ENCODE measurements at regions not wholly inside any gene's neighbourhood (a gene's known extent, or its start where the extent isn't known, plus 50 kb on each side); places are given as distances from the start of the nearest gene placed in this dataset.

GRCh38 chr3:28587723-28588122 lies 239.1 kb upstream of the AZI2 start:
- Histone ChIP-seq H3K27me3 (no peaks in the 10 kb centered on the region), H3K9me3 (no peaks in the 10 kb centered on the region), H3K27ac (no peak overlapping the region), H3K4me3 (no peak overlapping the region), H3K36me3 (no peaks in the 10 kb centered on the region), H3K4me1 (no peaks in the 10 kb centered on the region)
- in situ Hi-C loops (cut with MboI; ENCODE audit: low pct_ligation_motif_present in 1 of 4, low pct_unique_long_range_greater_than_20kb in 1 of 4, low sequenced_read_pairs in 3 of 4): no loop called here
- no peak for DNase-seq
- 50 to 84% methylated on average over 2 to 3 of the region's 3 CpGs for WGBS, 2 donors (ENCODE audit: low coverage in 1 of 2)
- TF ChIP-seq EP300 (IDR thresholded peaks at IDR 0.05; ENCODE audit: low read depth): no peak
- no peak for TF ChIP-seq CTCF (IDR thresholded peaks at IDR 0.05)
- intact Hi-C loops (cut with DNase I; ENCODE audit: low total_unique reads): no loop called here

DNA sequence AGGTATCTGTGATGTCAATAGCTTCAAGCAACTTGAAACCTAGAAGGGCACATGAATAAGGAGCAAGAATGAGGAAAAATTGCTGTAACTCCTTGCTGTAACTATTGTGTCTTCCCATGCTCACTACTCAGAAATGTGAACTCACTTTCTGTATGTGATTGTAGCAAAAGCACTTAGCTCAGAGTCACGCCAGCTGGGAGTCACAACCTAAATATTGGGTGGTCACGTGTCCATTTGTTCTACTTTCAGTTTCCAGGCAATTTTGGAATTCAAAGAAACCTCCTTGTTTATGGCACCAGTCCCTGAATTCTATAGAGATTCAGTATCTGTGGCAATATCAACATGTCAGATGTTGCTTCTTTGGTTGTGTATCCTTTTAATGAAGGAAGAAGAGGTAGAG lies 241.6 kb upstream of the AZI2 start:
- intact Hi-C loops (cut with DNase I; ENCODE audit: low total_unique reads) (no loop called here), in situ Hi-C loops (cut with MboI; ENCODE audit: low pct_ligation_motif_present in 1 of 4, low pct_unique_long_range_greater_than_20kb in 1 of 4, low sequenced_read_pairs in 3 of 4) (no loop called here)
- H3K4me1 ChIP-seq: no peaks in the 10 kb centered on the region
- H3K36me3 ChIP-seq: no peaks in the 10 kb centered on the region
- H3K9me3 ChIP-seq: no peaks in the 10 kb centered on the region
- TF ChIP-seq CTCF (IDR thresholded peaks at IDR 0.05) (no peak), POLR2AphosphoS5 (IDR thresholded peaks at IDR 0.05) (no peak)
- no peak overlapping the region for H3K4me3 ChIP-seq
- DNase-seq: no peak
- H3K27me3 ChIP-seq: no peaks in the 10 kb centered on the region
- 37 to 41% methylated on average over 2 of the region's 2 CpGs for WGBS, 2 donors (ENCODE audit: low coverage in 1 of 2)
- no peak overlapping the region for H3K27ac ChIP-seq

GRCh38 chr3:28590860-28591259 lies 242.2 kb upstream of the AZI2 start:
- H3K27ac ChIP-seq: no peak overlapping the region
- in situ Hi-C loops (cut with MboI; ENCODE audit: low pct_ligation_motif_present in 1 of 4, low pct_unique_long_range_greater_than_20kb in 1 of 4, low sequenced_read_pairs in 3 of 4): no loop called here
- no peaks in the 10 kb centered on the region for H3K9me3 ChIP-seq
- DNase-seq: no peak
- 50 to 93% methylated on average over 3 of the region's 3 CpGs for WGBS, 2 donors (ENCODE audit: low coverage in 1 of 2)
- intact Hi-C loops (cut with DNase I; ENCODE audit: low total_unique reads): no loop called here
- no peak overlapping the region for H3K4me3 ChIP-seq
- no peaks in the 10 kb centered on the region for H3K27me3 ChIP-seq
- TF ChIP-seq POLR2AphosphoS5 (IDR thresholded peaks at IDR 0.05): no peak
- TF ChIP-seq EP300 (IDR thresholded peaks at IDR 0.05; ENCODE audit: low read depth): no peak
- no peak for TF ChIP-seq CTCF (IDR thresholded peaks at IDR 0.05)
- TF ChIP-seq POLR2A (IDR thresholded peaks at IDR 0.05): no peak
- no peaks in the 10 kb centered on the region for H3K4me1 ChIP-seq
- no peaks in the 10 kb centered on the region for H3K36me3 ChIP-seq

DNA sequence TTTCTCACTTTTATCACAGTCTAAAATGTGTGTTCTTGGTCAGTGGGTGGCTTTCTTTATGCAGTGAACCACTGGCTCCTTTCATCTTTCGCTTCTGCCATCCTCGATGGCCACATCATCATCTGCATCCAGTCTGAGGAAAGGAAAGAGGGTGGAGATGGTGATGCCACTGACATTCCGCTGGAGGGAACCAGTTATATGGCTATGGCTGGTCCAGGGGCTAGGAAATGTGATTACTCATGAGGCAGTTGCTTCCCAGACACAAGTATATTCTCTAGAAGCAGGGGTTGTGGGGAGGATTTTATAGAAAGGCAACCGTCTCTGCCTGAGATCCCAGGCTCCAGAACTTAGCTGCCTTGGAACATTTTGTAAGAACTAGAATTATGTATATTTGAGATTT lies 246.7 kb upstream of the AZI2 start:
- Histone ChIP-seq H3K36me3 (no peaks in the 10 kb centered on the region), H3K4me1 (no peaks in the 10 kb centered on the region), H3K27me3 (no peaks in the 10 kb centered on the region), H3K4me3 (no peak overlapping the region), H3K27ac (no peak overlapping the region), H3K9me3 (no peaks in the 10 kb centered on the region)
- in situ Hi-C loops (cut with MboI; ENCODE audit: low pct_ligation_motif_present in 1 of 4, low pct_unique_long_range_greater_than_20kb in 1 of 4, low sequenced_read_pairs in 3 of 4) (no loop called here), intact Hi-C loops (cut with DNase I; ENCODE audit: low total_unique reads) (no loop called here)
- no peak for TF ChIP-seq POLR2AphosphoS5 (IDR thresholded peaks at IDR 0.05)
- no peak for TF ChIP-seq EP300 (IDR thresholded peaks at IDR 0.05; ENCODE audit: low read depth)
- no peak for TF ChIP-seq CTCF (IDR thresholded peaks at IDR 0.05)
- no peak for TF ChIP-seq POLR2A (IDR thresholded peaks at IDR 0.05)
- 92 to 100% methylated on average over 2 to 4 of the region's 4 CpGs for WGBS, 2 donors (ENCODE audit: low coverage in 1 of 2)
- no peak for DNase-seq

All from transverse colon (tissue), 4 donors.